H1 (cell line): ENCODE measurements at regions not wholly inside any gene's neighbourhood (a gene's known extent, or its start where the extent isn't known, plus 50 kb on each side); places are given as distances from the start of the nearest gene placed in this dataset.

ENCODE experiments used
- CTCF ChIA-PET: fragments of 300-600 bp; sonication (Branson Sonifier 250); formaldehyde crosslinking; loops from one replicate; lab custom pipeline; 2021; ENCODE audit not compliant: partially characterized antibody; lab: Charles Lee
- POLR2A ChIA-PET: fragments of 300-600 bp; sonication (Branson Sonifier 250); formaldehyde crosslinking; loops from one replicate; lab custom pipeline; 2021; ENCODE audit warnings: inconsistent platforms; ENCODE audit not compliant: partially characterized antibody; lab: Charles Lee
- DNase-seq, 2 experiments: peaks; one replicate each; pipeline versions ENCODE4 v3.0.0 to v3.0.0-alpha.2; 2010 to 2022; ENCODE audit warnings: low spot score in 2 of 2, low read depth in 1 of 2, mixed read lengths in 1 of 2
- FAIRE-seq: peaks from 2 replicates; lab custom pipeline; 2011; peaks lifted over from hg19 to GRCh38; lab: Jason Lieb, UNC
- H2AFZ ChIP-seq: 2 replicates; pipeline ENCODE4 v1.8.1; 2012; ENCODE audit warnings: low read length, inconsistent platforms
- H2AK5ac ChIP-seq: 2 replicates; pipeline ENCODE4 v1.6.1; 2013; ENCODE audit warnings: low read depth, low read length
- H2BK120ac ChIP-seq: replicated peaks from 2 replicates; pipeline ENCODE3; 2013; ENCODE audit warnings: low read depth, low read length, inconsistent platforms
- H2BK12ac ChIP-seq: 2 replicates; pipeline ENCODE4 v1.6.1; 2013; ENCODE audit warnings: low read depth, low read length
- H2BK15ac ChIP-seq: 2 replicates; pipeline ENCODE4 v1.6.1; 2013; ENCODE audit warnings: low read length
- H2BK20ac ChIP-seq: 2 replicates; pipeline ENCODE4 v1.6.1; 2013; ENCODE audit warnings: low read length
- H2BK5ac ChIP-seq: 2 replicates; pipeline ENCODE4 v1.6.1; 2013; ENCODE audit warnings: low read depth, low read length
- H3K14ac ChIP-seq: 2 replicates; pipeline ENCODE4 v1.6.1; 2013; ENCODE audit warnings: inconsistent platforms; ENCODE audit not compliant: insufficient read length
- H3K18ac ChIP-seq: 2 replicates; pipeline ENCODE4 v1.6.1; 2013; ENCODE audit warnings: low read length; ENCODE audit errors: extremely low read depth
- H3K23ac ChIP-seq: 2 replicates; pipeline ENCODE4 v1.6.1; 2013; ENCODE audit warnings: inconsistent platforms; ENCODE audit not compliant: insufficient read length
- H3K23me2 ChIP-seq: 2 replicates; pipeline ENCODE4 v1.6.1; 2013; ENCODE audit warnings: low read depth, low read length
- H3K27ac ChIP-seq: 2 replicates; pipeline ENCODE4 v1.6.1; 2011; ENCODE audit warnings: low read depth, low read length, inconsistent platforms
- H3K27me3 ChIP-seq, 4 experiments: replicated peaks in 1 of 4; 1 replicate in 1 of 4; 2 replicates in 3 of 4; pipeline versions ENCODE4 v1.6.1 to v1.8.1; 2011 to 2013; ENCODE audit warnings: low read length in 3 of 4, mild to moderate bottlenecking in 3 of 4, inconsistent platforms in 2 of 4, mixed read lengths in 2 of 4, moderate library complexity in 1 of 4; ENCODE audit not compliant: control insufficient read depth in 3 of 4, insufficient read depth in 3 of 4; ENCODE audit errors: extremely low read depth in 1 of 4
- H3K36me3 ChIP-seq, 4 experiments: 2 replicates each; pipeline versions ENCODE4 v1.6.1 to v1.8.1; 2011 to 2013; ENCODE audit warnings: mild to moderate bottlenecking in 4 of 4, low read length in 3 of 4, moderate library complexity in 2 of 4, control low read depth in 1 of 4, inconsistent platforms in 1 of 4; ENCODE audit not compliant: insufficient read depth in 4 of 4, control insufficient read depth in 2 of 4
- H3K4ac ChIP-seq: replicated peaks from 2 replicates; pipeline ENCODE3; 2013; ENCODE audit warnings: low read length, low read depth, mixed read lengths, inconsistent platforms; ENCODE audit not compliant: insufficient read length
- H3K4me1 ChIP-seq, 4 experiments: replicated peaks in 1 of 4; 1 replicate in 1 of 4; 2 replicates in 3 of 4; pipeline versions ENCODE4 v1.6.1 to v1.8.1; 2011 to 2013; ENCODE audit warnings: low read length in 3 of 4, inconsistent platforms in 2 of 4, mixed read lengths in 1 of 4; ENCODE audit not compliant: insufficient read depth in 4 of 4, control insufficient read depth in 3 of 4
- H3K4me2 ChIP-seq, 2 experiments: 2 replicates each; pipeline versions ENCODE4 v1.6.1 to v1.8.1; 2011 to 2013; ENCODE audit warnings: low read depth in 2 of 2, low read length in 2 of 2, control low read depth in 1 of 2, inconsistent platforms in 1 of 2, mild to moderate bottlenecking in 1 of 2; ENCODE audit not compliant: insufficient read depth in 1 of 2
- H3K4me3 ChIP-seq, 4 experiments: fragments of 200-600, 300-600 bp in 1 of 4; sonication (generic), shearing (Covaris generic), sonication (Bioruptor Twin) in 1 of 4; 2 replicates each; pipeline versions ENCODE4 v1.5.1 to v1.8.1; 2011 to 2016; ENCODE audit warnings: low read length in 4 of 4, low read depth in 3 of 4, control low read depth in 2 of 4, inconsistent platforms in 2 of 4, mild to moderate bottlenecking in 2 of 4, mixed read lengths in 1 of 4, moderate library complexity in 1 of 4; ENCODE audit not compliant: insufficient read depth in 2 of 4; ENCODE audit errors: extremely low read depth in 1 of 4
- H3K56ac ChIP-seq: replicated peaks from 2 replicates; pipeline ENCODE3; 2013; ENCODE audit warnings: low read depth, mild to moderate bottlenecking, mixed read lengths, low read length, inconsistent platforms; ENCODE audit not compliant: insufficient read length
- H3K79me1 ChIP-seq: 2 replicates; pipeline ENCODE4 v1.6.1; 2013; ENCODE audit warnings: low read depth, low read length, control low read depth
- H3K79me2 ChIP-seq, 2 experiments: 2 replicates each; pipeline versions ENCODE4 v1.6.1 to v1.8.1; 2012 to 2013; ENCODE audit warnings: low read length in 2 of 2, mild to moderate bottlenecking in 2 of 2, inconsistent platforms in 1 of 2; ENCODE audit not compliant: insufficient read depth in 2 of 2, control insufficient read depth in 1 of 2
- H3K9ac ChIP-seq, 4 experiments: replicated peaks in 1 of 4; 1 replicate in 1 of 4; 2 replicates in 3 of 4; pipeline versions ENCODE4 v1.6.1 to v1.8.1; 2011 to 2013; ENCODE audit warnings: low read depth in 3 of 4, low read length in 3 of 4, control low read depth in 2 of 4, mild to moderate bottlenecking in 2 of 4, moderate library complexity in 2 of 4, inconsistent platforms in 1 of 4; ENCODE audit errors: extremely low read depth in 1 of 4
- H3K9me3 ChIP-seq, 2 experiments: 2 replicates each; pipeline versions ENCODE4 v1.6.1 to v1.8.1; 2012 to 2013; ENCODE audit warnings: mild to moderate bottlenecking in 2 of 2, moderate library complexity in 2 of 2, control low read depth in 1 of 2, inconsistent platforms in 1 of 2, low read depth in 1 of 2, low read length in 1 of 2, mixed read lengths in 1 of 2; ENCODE audit not compliant: insufficient read depth in 2 of 2
- H4K20me1 ChIP-seq, 2 experiments: replicated peaks in 1 of 2; 2 replicates each; pipeline versions ENCODE3 to v1.8.1; 2011 to 2013; ENCODE audit warnings: inconsistent platforms in 2 of 2, low read length in 2 of 2, mild to moderate bottlenecking in 1 of 2; ENCODE audit not compliant: insufficient read depth in 2 of 2, control insufficient read depth in 1 of 2
- H4K5ac ChIP-seq: 2 replicates; pipeline ENCODE4 v1.6.1; 2013; ENCODE audit warnings: low read length, low read depth, mixed read lengths, inconsistent platforms; ENCODE audit not compliant: insufficient read length
- H4K8ac ChIP-seq: 2 replicates; pipeline ENCODE4 v1.8.0; 2013; ENCODE audit warnings: mild to moderate bottlenecking, moderate library complexity, low read length, inconsistent platforms; ENCODE audit not compliant: insufficient read depth; ENCODE audit errors: extremely low read depth
- H4K91ac ChIP-seq: replicated peaks from 2 replicates; pipeline ENCODE3; 2013; ENCODE audit warnings: low read length, mixed read lengths, inconsistent platforms; ENCODE audit not compliant: insufficient read length
- CHD7 ChIP-seq: fragments of 300-600 bp; sonication (generic); IDR thresholded peaks from 2 replicates; pipeline ENCODE4 v1.7.1; 2012; ENCODE audit warnings: low read length, moderate library complexity, mild to moderate bottlenecking, inconsistent platforms; ENCODE audit not compliant: insufficient replicate concordance

GRCh38 chr6:86859513-86859912, 77.8 kb upstream of the HTR1E start:
- Histone ChIP-seq H3K27ac (no peak overlapping the region), H3K4me2 (no peak overlapping the region), H2BK5ac (no peak overlapping the region), H3K27me3 (no peaks in the 10 kb centered on the region), H2BK20ac (no peak overlapping the region), H3K4me3 (no peak overlapping the region), H3K36me3 (no peaks in the 10 kb centered on the region), H3K4me1 (no peaks in the 10 kb centered on the region), H3K9me3 (no peaks in the 10 kb centered on the region), H2BK120ac (no peak overlapping the region), H3K9ac (no peak overlapping the region), H3K4ac (no peak overlapping the region), H3K79me1 (no peaks in the 10 kb centered on the region), H2AFZ (no peak overlapping the region), H4K20me1 (no peaks in the 10 kb centered on the region), H3K23ac (no peak overlapping the region), H3K14ac (no peak overlapping the region), H3K23me2 (no peaks in the 10 kb centered on the region), H4K8ac (no peak overlapping the region), H3K56ac (no peak overlapping the region), H2BK15ac (no peak overlapping the region), H2AK5ac (no peak overlapping the region), H4K91ac (no peak overlapping the region), H3K18ac (no peak overlapping the region), H4K5ac (no peak overlapping the region), H2BK12ac (no peak overlapping the region), H3K79me2 (no peaks in the 10 kb centered on the region)
- ChIA-PET POLR2A (interaction anchor here (1.0 kb wide), 1 partner anchor 77 kb away, joined by 3 read pairs; the partner anchor contains the start of gene HTR1E), CTCF (interaction anchor here (0.6 to 4.2 kb wide), 20 partner anchors 9 to 912 kb away, joined by 3 to 43 read pairs (median 3); partner anchors contain the start of gene HTR1E)
- no peak for DNase-seq
- no peak for FAIRE-seq
- TF ChIP-seq CHD7: no peak
